AG09309 (cell line): ENCODE measurements at regions not wholly inside any gene's neighbourhood (a gene's known extent, or its start where the extent isn't known, plus 50 kb on each side); places are given as distances from the start of the nearest gene placed in this dataset.
"Not testable (repeated sequence)": the region's sequence is repeated elsewhere in the genome, so short reads cannot be mapped to it uniquely, and the experiment has no call there.

Source experiments
- DNase-seq: peaks from one replicate; pipeline ENCODE4 v3.0.0-alpha.2; 2010; ENCODE audit warnings: low read depth
- H3K4me3 ChIP-seq: 2 replicates; pipeline ENCODE4 v1.5.1; 2011; ENCODE audit warnings: mild to moderate bottlenecking, low read depth, low read length, moderate library complexity; ENCODE audit not compliant: control insufficient read depth
- CTCF ChIP-seq: IDR thresholded peaks from 2 replicates; pipeline ENCODE4 v1.5.1; 2011; ENCODE audit warnings: mild to moderate bottlenecking, low read depth, low read length, inconsistent platforms; ENCODE audit not compliant: insufficient read depth, control insufficient read depth; ENCODE audit errors: missing control alignments

GRCh38 chr1:229170274-229170673 is 100.6 kb upstream of the RAB4A start:
- DNase-seq, result no peak
- TF ChIP-seq CTCF, result no peak
- no peak overlapping the region for H3K4me3 ChIP-seq

GRCh38 chr1:229170778-229171505 is 100.0 kb upstream of the RAB4A start:
- no peak for DNase-seq
- no peak overlapping the region for H3K4me3 ChIP-seq
- no peak for TF ChIP-seq CTCF

GRCh38 chr1:229171934-229172333 is 99.0 kb upstream of the RAB4A start:
- DNase-seq, result no peak
- no peak overlapping the region for H3K4me3 ChIP-seq
- no peak for TF ChIP-seq CTCF

- DNase-seq, result not testable (repeated sequence)
These were observed 97.1 kb upstream of the RAB4A start for GRCh38 chr1:229173491-229174476.

GRCh38 chr1:229175297-229175696 is 95.6 kb upstream of the RAB4A start:
- DNase-seq, H3K4me3 ChIP-seq: not testable (repeated sequence)

More at GRCh38 chr1:229173491-229174476, 97.1 kb upstream of the RAB4A start:
- not testable (repeated sequence) for H3K4me3 ChIP-seq

GRCh38 chr1:229176457-229176856 is 94.5 kb upstream of the RAB4A start:
- DNase-seq, H3K4me3 ChIP-seq: not testable (repeated sequence)

GRCh38 chr1:229180161-229180560 is 90.8 kb upstream of the RAB4A start:
- no peak for DNase-seq
- H3K4me3 ChIP-seq, result no peak overlapping the region
- no peak for TF ChIP-seq CTCF

GRCh38 chr1:229181419-229181818 is 89.5 kb upstream of the RAB4A start:
- no peak for DNase-seq
- TF ChIP-seq CTCF, result no peak
- no peak overlapping the region for H3K4me3 ChIP-seq
